Duodenal mucosa (tissue), 2 donors: ENCODE measurements at regions not wholly inside any gene's neighbourhood (a gene's known extent, or its start where the extent isn't known, plus 50 kb on each side); places are given as distances from the start of the nearest gene placed in this dataset.
"Not testable (repeated sequence)": the region's sequence is repeated elsewhere in the genome, so short reads cannot be mapped to it uniquely, and the experiment has no call there.

Source experiments
- H3K27ac ChIP-seq: one replicate; pipeline ENCODE4 v1.7.0; 2013; ENCODE audit warnings: low read depth, low read length
- H3K27me3 ChIP-seq, 2 donors: one replicate each; pipeline ENCODE4 v1.7.0; 2013; ENCODE audit warnings: low read length in 2 of 2, control low read depth in 1 of 2; ENCODE audit not compliant: insufficient read depth in 2 of 2, control insufficient read depth in 1 of 2
- H3K36me3 ChIP-seq, 2 donors: one replicate each; pipeline ENCODE4 v1.7.0; 2013; ENCODE audit warnings: low read length in 2 of 2, control low read depth in 1 of 2; ENCODE audit not compliant: insufficient read depth in 2 of 2, control insufficient read depth in 1 of 2
- H3K4me1 ChIP-seq, 2 donors: one replicate each; pipeline ENCODE4 v1.7.0; 2013; ENCODE audit warnings: low read length in 2 of 2, control low read depth in 1 of 2; ENCODE audit not compliant: insufficient read depth in 2 of 2, control insufficient read depth in 1 of 2
- H3K4me3 ChIP-seq, 2 donors: one replicate each; pipeline ENCODE4 v1.7.0; 2013; ENCODE audit warnings: low read length in 2 of 2, low read depth in 1 of 2
- H3K9ac ChIP-seq, 2 donors: one replicate each; pipeline ENCODE4 v1.7.0; 2013; ENCODE audit warnings: low read length in 2 of 2, low read depth in 1 of 2
- H3K9me3 ChIP-seq, 2 donors: one replicate each; pipeline ENCODE4 v1.7.0; 2013; ENCODE audit warnings: low read length in 2 of 2, control low read depth in 1 of 2; ENCODE audit not compliant: control insufficient read depth in 1 of 2

- Histone ChIP-seq H3K9me3 (no peaks in the 10 kb centered on the region), H3K9ac (no peak overlapping the region), H3K27ac (no peak overlapping the region), H3K36me3 (no peaks in the 10 kb centered on the region), H3K27me3 (no peaks in the 10 kb centered on the region), H3K4me3 (no peak overlapping the region), H3K4me1 (no peaks in the 10 kb centered on the region)
These were observed 242.5 kb downstream of the RPIA start for GRCh38 chr2:88933980-88934379.

DNA sequence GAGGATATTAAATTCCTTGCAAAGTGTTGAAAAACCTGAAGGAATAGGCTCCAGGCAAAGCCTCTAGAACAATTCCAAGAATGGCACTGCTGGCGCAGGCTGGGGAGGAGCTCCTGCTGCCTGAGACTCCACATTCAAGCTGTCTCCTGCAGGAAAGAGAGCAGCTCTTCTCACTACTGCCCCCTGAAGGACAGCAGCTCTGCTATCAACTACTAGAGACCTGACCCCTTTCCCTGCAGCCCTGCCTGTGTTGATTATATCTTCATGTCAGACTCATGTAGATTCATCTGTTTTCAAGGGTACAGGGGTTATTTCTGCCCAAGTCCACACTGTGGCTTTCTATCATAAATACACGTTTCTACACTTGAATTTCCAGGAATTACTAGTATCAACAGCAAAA, 249.7 kb downstream of the RPIA start:
- H3K4me3 ChIP-seq, H3K27ac ChIP-seq, H3K4me1 ChIP-seq, H3K36me3 ChIP-seq, H3K9me3 ChIP-seq, H3K27me3 ChIP-seq, H3K9ac ChIP-seq: not testable (repeated sequence)

DNA sequence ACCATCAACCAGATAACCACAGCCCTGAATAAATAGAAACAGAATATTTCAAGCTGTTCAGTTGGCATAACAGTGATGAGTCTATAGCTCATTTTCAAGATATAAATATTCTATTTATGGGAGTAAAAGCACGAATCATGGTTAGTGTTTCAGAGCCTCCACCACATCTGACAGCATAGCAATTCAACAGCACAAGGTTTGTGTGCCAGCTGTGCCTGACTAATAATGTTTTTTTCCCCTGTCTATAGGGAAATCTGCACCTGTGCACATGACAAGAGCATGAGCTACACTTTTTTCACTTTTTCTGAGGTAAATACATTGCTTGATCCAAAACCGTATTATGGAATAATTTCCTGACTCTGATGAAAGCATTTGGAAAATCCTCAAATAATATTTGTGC, 251.3 kb downstream of the RPIA start:
- Histone ChIP-seq H3K4me1 (no peaks in the 10 kb centered on the region), H3K4me3 (no peak overlapping the region), H3K9ac (no peak overlapping the region), H3K27ac (no peak overlapping the region), H3K36me3 (no peaks in the 10 kb centered on the region), H3K27me3 (no peaks in the 10 kb centered on the region), H3K9me3 (no peaks in the 10 kb centered on the region)

DNA sequence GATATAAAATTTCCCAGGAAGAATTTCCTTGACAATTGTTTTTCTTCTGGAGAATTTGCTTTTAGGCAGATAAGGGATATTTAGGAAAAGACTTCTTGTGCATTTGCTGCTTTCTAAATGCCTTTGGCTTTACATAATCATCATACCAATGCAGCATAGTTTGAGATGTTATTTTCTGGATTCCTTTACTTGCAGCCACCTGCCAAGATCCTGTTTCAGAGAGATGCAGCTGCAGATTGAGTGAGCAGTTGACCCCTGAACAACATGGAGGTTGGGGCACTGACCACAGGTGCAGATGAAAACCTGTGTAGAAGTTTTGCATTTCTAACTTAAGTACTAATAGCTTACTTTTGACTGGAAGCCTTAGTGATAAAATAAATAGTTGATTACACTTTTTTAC, 257.9 kb downstream of the RPIA start:
- Histone ChIP-seq H3K9ac (no peak overlapping the region), H3K27me3 (no peaks in the 10 kb centered on the region), H3K9me3 (no peaks in the 10 kb centered on the region), H3K4me1 (no peaks in the 10 kb centered on the region), H3K36me3 (no peaks in the 10 kb centered on the region), H3K27ac (no peak overlapping the region), H3K4me3 (no peak overlapping the region)

DNA sequence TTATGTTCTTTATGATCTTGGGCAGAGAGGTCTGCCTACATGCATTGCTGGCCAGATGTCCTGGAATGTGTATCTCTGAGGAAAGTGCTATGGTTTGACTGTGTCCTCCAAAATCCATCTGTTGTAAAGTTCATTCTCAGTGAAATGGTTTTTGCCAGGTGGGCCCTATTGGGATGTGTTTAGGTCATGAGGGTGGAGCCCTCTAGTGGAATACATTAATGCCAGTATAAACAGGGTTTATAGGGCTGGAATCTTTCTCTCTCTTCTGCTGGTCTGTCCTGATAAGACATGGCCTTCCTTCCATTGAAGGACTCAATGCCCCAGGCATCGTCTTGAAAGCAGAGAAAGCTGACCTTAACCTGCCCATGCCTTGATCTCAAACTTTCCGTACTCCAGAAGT, 258.5 kb downstream of the RPIA start:
- no peak overlapping the region for H3K9ac ChIP-seq
- H3K27me3 ChIP-seq = no peaks in the 10 kb centered on the region
- H3K4me1 ChIP-seq = no peaks in the 10 kb centered on the region
- H3K4me3 ChIP-seq = no peak overlapping the region
- H3K9me3 ChIP-seq = no peaks in the 10 kb centered on the region
- H3K36me3 ChIP-seq = no peaks in the 10 kb centered on the region
- no peak overlapping the region for H3K27ac ChIP-seq

DNA sequence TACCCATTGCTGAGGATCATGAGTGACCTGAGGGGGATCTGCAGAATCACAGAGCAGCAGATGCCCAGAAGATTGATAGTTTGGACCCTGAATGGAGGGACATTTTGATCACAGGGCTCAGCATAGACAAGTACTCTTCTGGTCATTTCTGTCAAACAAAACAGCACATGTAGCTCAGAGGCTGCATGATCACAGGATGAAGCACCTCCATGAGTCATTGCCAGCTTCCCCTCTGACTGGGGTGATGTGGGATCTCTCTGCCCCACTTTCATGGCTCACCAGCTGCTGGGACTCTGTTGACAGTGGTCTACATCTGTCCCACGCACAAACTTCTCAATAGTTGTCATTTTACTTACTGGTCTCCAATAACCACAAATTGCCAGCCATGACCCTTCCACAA, 264.1 kb downstream of the RPIA start:
- H3K27me3 ChIP-seq = no peaks in the 10 kb centered on the region
- no peaks in the 10 kb centered on the region for H3K36me3 ChIP-seq
- no peak overlapping the region for H3K9ac ChIP-seq
- H3K4me3 ChIP-seq = no peak overlapping the region
- no peaks in the 10 kb centered on the region for H3K4me1 ChIP-seq
- no peak overlapping the region for H3K27ac ChIP-seq
- H3K9me3 ChIP-seq = no peaks in the 10 kb centered on the region

DNA sequence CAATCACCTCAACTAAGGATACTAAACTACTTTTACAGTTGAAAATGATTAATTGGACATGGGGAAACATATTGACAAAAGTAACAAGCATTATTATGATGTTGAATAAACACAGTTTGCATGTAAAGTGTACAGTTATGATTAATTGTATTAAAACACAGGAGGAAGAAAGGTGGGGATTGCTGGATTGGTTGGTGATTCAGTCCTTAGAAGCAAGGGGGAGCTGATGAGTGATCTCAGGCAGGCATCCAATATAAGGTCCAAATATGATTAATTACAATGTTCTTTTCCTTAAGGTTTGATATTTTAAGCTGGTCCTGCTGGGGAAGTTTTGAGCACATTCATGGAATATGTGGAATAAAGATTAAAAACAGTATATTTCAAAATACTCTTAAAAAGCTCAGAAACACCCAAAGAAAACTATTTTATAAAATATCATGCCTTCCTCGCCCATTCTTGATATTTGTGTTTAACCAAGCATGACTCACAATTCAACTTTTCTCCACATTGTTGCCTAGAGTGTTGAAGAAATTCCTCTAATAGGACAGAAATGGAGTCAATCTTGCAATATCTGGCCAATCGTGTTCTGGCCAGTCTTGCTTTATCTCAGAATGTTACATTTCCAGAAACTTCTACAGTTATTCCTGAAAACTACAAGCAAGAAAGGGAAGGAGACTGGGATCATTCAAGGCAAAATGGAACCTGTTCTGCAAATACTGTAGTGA, 268.2 kb downstream of the RPIA start:
- H3K27ac ChIP-seq = no peak overlapping the region
- H3K9me3 ChIP-seq = no peaks in the 10 kb centered on the region
- no peaks in the 10 kb centered on the region for H3K36me3 ChIP-seq
- H3K4me3 ChIP-seq = no peak overlapping the region
- H3K9ac ChIP-seq = no peak overlapping the region
- no peaks in the 10 kb centered on the region for H3K27me3 ChIP-seq
- H3K4me1 ChIP-seq = no peaks in the 10 kb centered on the region

DNA sequence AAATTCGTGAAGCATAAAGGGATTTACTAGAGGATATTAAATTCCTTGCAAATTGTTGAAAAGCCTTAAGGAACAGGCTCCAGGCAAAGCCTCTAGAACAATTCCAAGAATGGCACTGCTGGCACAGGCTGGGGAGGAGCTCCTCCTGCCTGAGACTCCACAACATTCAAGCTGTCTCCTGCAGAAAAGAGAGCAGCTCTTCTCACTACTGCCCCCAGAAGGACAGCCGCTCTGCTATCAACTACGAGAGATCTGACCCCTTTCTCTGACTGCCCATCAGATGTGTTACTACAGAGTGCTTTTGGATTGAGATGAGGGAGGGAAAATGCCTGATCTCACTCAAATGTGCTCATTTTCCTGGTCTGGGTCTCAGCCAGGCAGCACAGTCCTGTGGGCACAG, 269.9 kb downstream of the RPIA start:
- H3K36me3 ChIP-seq, H3K4me1 ChIP-seq: not testable (repeated sequence)

DNA sequence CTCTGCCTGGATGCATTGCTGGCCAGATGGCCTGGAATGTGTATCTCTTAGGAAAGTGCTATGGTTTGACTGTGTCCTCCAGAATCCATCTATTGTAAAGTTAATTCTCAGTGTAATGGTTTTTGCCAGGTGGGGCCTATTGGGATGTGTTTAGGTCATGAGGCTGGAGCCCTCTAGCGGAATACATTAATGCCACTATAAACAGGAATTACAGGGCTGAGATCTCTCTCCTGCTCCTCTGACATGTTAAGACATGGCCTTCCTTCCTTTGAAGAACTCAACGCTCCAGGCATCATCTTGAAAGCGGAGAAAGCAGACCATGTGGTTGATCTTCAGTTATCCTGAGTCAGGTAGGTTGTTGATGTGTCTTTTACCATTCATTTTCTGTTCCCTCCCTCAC, 276.4 kb downstream of the RPIA start:
- Histone ChIP-seq H3K4me1 (no peaks in the 10 kb centered on the region), H3K4me3 (no peak overlapping the region), H3K27ac (no peak overlapping the region), H3K9me3 (no peaks in the 10 kb centered on the region), H3K36me3 (no peaks in the 10 kb centered on the region), H3K27me3 (no peaks in the 10 kb centered on the region), H3K9ac (no peak overlapping the region)

More for the DNA sequence above, 269.9 kb downstream of the RPIA start:
- not testable (repeated sequence) for H3K9ac ChIP-seq, H3K27me3 ChIP-seq, H3K4me3 ChIP-seq, H3K27ac ChIP-seq, H3K9me3 ChIP-seq

GRCh38 chr2:88978011-88978410, 286.5 kb downstream of the RPIA start:
- H3K36me3 ChIP-seq, H3K27me3 ChIP-seq, H3K4me3 ChIP-seq, H3K27ac ChIP-seq, H3K4me1 ChIP-seq, H3K9me3 ChIP-seq, H3K9ac ChIP-seq: not testable (repeated sequence)

DNA sequence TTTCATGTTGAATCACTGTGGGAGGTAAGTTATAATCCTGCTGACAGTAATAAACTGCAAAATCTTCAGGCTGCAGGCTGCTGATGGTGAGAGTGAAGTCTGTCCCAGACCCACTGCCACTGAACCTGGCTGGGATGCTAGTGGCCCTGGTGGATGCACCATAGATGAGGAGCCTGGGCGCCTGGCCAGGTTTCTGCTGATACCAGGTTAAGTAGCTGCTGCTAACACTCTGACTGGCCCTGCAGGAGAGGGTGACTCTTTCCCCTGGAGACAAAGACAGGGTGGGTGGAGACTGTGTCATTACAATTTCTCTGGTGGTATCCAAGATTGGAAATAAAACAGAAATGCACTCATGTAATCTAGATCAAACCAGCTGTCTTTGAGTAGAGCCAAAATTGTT, 287.0 kb downstream of the RPIA start:
- not testable (repeated sequence) for H3K27ac ChIP-seq, H3K4me3 ChIP-seq, H3K9me3 ChIP-seq, H3K27me3 ChIP-seq, H3K4me1 ChIP-seq, H3K9ac ChIP-seq, H3K36me3 ChIP-seq
